K562 (cell line): ENCODE measurements at regions not wholly inside any gene's neighbourhood (a gene's known extent, or its start where the extent isn't known, plus 50 kb on each side); places are given as distances from the start of the nearest gene placed in this dataset.

ENCODE experiments used
- BRD4 ChIP-seq: fragments of 200-600 bp; sonication (generic); IDR thresholded peaks from 2 replicates; pipeline ENCODE4 v1.6.1; 2017; ENCODE audit warnings: inconsistent platforms
- CBFA2T2 ChIP-seq: fragments of 450-650 bp; conservative IDR thresholded peaks from 2 replicates; pipeline ENCODE4 v1.6.1; 2017; ENCODE audit warnings: mild to moderate bottlenecking
- CBX1 ChIP-seq: sonication (generic); IDR thresholded peaks from 2 replicates; pipeline ENCODE4 v1.6.1; 2016; ENCODE audit warnings: antibody characterized with exemption, low read depth, mild to moderate bottlenecking
- CHD2 ChIP-seq: IDR thresholded peaks from 2 replicates; pipeline ENCODE4 v1.6.1; 2011; ENCODE audit warnings: low read depth, low read length
- DACH1 ChIP-seq: fragments of 450-650 bp; IDR thresholded peaks from 2 replicates; pipeline ENCODE4 v1.6.1; 2018; ENCODE audit not compliant: partially characterized antibody
- EGR1 ChIP-seq: fragments of 450-650 bp; conservative IDR thresholded peaks from 2 replicates; pipeline ENCODE4 v1.6.1; 2017; ENCODE audit warnings: mild to moderate bottlenecking
- ETS2 ChIP-seq: IDR thresholded peaks from 2 replicates; pipeline ENCODE4 v1.6.1; 2016; ENCODE audit warnings: borderline replicate concordance, missing genetic modification characterization, mild to moderate bottlenecking, moderate library complexity, missing compliant biosample characterization; ENCODE audit not compliant: poor library complexity, severe bottlenecking
- KAT7 ChIP-seq: sonication (generic); formaldehyde crosslinking; IDR thresholded peaks from 2 replicates; pipeline ENCODE4 v1.8.0; 2022; ENCODE audit warnings: missing genetic modification reagents, mild to moderate bottlenecking, borderline replicate concordance
- LEF1 ChIP-seq: fragments of 450-650 bp; IDR thresholded peaks from 2 replicates; pipeline ENCODE4 v1.6.1; 2016; ENCODE audit warnings: mild to moderate bottlenecking
- MAX ChIP-seq: sonication (generic); formaldehyde crosslinking; IDR thresholded peaks from 2 replicates; pipeline ENCODE4 v1.9.0; 2022; ENCODE audit warnings: mild to moderate bottlenecking, missing genetic modification reagents
- NCOA2 ChIP-seq, 2 experiments: fragments of 450-650 bp; IDR thresholded peaks; 2 replicates each; pipeline ENCODE4 v1.6.1; 2018; ENCODE audit warnings: mild to moderate bottlenecking in 2 of 2, moderate library complexity in 1 of 2; ENCODE audit not compliant: partially characterized antibody in 2 of 2
- NR1H2 ChIP-seq: sonication (generic); formaldehyde crosslinking; IDR thresholded peaks from 2 replicates; pipeline ENCODE4 v1.4.0; 2020; ENCODE audit warnings: mild to moderate bottlenecking, missing genetic modification reagents
- NR2F6 ChIP-seq: fragments of 450-650 bp; formaldehyde crosslinking; IDR thresholded peaks from 2 replicates; pipeline ENCODE4 v1.4.0; 2020; ENCODE audit warnings: mild to moderate bottlenecking
- TAF1 ChIP-seq: IDR thresholded peaks from 2 replicates; pipeline ENCODE4 v1.6.1; 2011; ENCODE audit warnings: mild to moderate bottlenecking, low read length, moderate library complexity; ENCODE audit not compliant: insufficient read depth, control insufficient read depth, severe bottlenecking; ENCODE audit errors: extremely low read depth
- TRIM28 ChIP-seq: fragments of 450-650 bp; IDR thresholded peaks from 2 replicates; pipeline ENCODE4 v1.6.1; 2017
- XRCC4 ChIP-seq: IDR thresholded peaks from one replicate; pipeline ENCODE4 v1.6.1; 2011; ENCODE audit not compliant: insufficient read depth, insufficient read length; ENCODE audit errors: extremely low read depth
- ZBTB12 ChIP-seq: fragments of 250-450 bp; sonication (Bioruptor Pico); IDR thresholded peaks from 2 replicates; pipeline ENCODE4 v1.4.0; 2020
- ZNF395 ChIP-seq: fragments of 200-800 bp; sonication (Bioruptor generic); IDR thresholded peaks from 2 replicates; pipeline ENCODE4 v1.6.1; 2017; ENCODE audit warnings: missing genetic modification characterization, missing compliant biosample characterization
- TF ChIP-seq, protein P1 (sequence below): fragments of 150-350 bp; IDR thresholded peaks from 2 replicates; pipeline ENCODE4 v1.6.1; 2014; ENCODE audit warnings: low read depth, mild to moderate bottlenecking, low read length, borderline replicate concordance
- TF ChIP-seq, protein P2 (sequence below), 3 experiments: fragments of 200-800 bp in 1 of 3; sonication (Bioruptor generic) in 1 of 3; sonication (generic) in 1 of 3; formaldehyde crosslinking in 1 of 3; IDR thresholded peaks; 2 replicates each; pipeline versions ENCODE4 v1.6.1 to v1.8.0; 2016 to 2022; ENCODE audit warnings: mild to moderate bottlenecking in 2 of 3, missing compliant biosample characterization in 2 of 3, missing genetic modification characterization in 2 of 3, missing genetic modification reagents in 1 of 3
- TF ChIP-seq, protein P3 (sequence below): fragments of 250-450 bp; sonication (Bioruptor Pico); IDR thresholded peaks from 2 replicates; pipeline ENCODE4 v1.8.0; 2021; ENCODE audit warnings: moderate library complexity, mild to moderate bottlenecking, inconsistent platforms

DNA sequence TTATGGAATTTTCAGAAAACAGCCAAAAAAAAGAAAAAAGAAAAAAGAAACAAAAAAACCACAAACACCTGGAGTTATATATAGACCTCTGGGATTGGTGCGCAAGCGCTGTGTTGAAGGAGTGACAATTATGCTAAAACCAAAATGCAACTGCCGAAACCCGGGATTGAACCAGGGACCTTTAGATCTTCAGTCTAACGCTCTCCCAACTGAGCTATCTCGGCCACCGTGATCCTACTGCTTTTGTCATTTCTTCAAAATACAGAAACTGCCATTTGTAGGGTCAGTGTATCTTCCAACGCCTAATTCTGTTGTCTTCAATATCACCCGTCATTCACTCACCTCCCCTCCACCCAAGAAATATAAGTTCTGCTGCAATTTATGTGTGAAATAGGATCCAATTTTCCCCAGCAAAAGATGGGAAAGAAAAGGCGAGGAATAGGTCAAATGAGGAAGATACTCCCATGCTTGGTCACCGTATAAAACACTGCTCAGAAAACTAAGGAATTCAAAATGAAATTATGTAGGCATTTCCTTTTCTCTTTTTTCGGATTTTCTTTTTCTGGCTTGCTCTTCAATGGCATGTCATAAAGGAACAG, 116.0 kb downstream of the TRIM27 start (continued):
- TF ChIP-seq, protein P1, sequence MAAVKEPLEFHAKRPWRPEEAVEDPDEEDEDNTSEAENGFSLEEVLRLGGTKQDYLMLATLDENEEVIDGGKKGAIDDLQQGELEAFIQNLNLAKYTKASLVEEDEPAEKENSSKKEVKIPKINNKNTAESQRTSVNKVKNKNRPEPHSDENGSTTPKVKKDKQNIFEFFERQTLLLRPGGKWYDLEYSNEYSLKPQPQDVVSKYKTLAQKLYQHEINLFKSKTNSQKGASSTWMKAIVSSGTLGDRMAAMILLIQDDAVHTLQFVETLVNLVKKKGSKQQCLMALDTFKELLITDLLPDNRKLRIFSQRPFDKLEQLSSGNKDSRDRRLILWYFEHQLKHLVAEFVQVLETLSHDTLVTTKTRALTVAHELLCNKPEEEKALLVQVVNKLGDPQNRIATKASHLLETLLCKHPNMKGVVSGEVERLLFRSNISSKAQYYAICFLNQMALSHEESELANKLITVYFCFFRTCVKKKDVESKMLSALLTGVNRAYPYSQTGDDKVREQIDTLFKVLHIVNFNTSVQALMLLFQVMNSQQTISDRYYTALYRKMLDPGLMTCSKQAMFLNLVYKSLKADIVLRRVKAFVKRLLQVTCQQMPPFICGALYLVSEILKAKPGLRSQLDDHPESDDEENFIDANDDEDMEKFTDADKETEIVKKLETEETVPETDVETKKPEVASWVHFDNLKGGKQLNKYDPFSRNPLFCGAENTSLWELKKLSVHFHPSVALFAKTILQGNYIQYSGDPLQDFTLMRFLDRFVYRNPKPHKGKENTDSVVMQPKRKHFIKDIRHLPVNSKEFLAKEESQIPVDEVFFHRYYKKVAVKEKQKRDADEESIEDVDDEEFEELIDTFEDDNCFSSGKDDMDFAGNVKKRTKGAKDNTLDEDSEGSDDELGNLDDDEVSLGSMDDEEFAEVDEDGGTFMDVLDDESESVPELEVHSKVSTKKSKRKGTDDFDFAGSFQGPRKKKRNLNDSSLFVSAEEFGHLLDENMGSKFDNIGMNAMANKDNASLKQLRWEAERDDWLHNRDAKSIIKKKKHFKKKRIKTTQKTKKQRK: no peak
- TF ChIP-seq ETS2 (tag) (no peak), TRIM28 (no peak), CBFA2T2 (no peak), MAX (CRISPR knock-in tag) (no peak), NR2F6 (CRISPR knock-in tag) (no peak), LEF1 (no peak), CHD2 (no peak), DACH1 (no peak), TAF1 (no peak), NR1H2 (CRISPR knock-in tag) (no peak), CBX1 (no peak; the same call in 1 of the 2 replicates), NCOA2 (IDR thresholded peaks at IDR 0.05; ENCODE audit: partially characterized antibody in 2 of 2) (peak in 1 of 2 experiments; percentile 82), XRCC4 (no peak), ZNF395 (CRISPR knock-in tag) (no peak), ZBTB12 (CRISPR knock-in tag) (no peak), BRD4 (peak; percentile 88), KAT7 (CRISPR knock-in tag) (no peak), EGR1 (no peak; the same call in 1 of the 2 replicates)
- TF ChIP-seq, protein P2, sequence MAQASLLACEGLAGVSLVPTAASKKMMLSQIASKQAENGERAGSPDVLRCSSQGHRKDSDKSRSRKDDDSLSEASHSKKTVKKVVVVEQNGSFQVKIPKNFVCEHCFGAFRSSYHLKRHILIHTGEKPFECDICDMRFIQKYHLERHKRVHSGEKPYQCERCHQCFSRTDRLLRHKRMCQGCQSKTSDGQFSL (CRISPR knock-in tag; IDR thresholded peaks at IDR 0.05): no peak
- TF ChIP-seq, protein P2 (tag; IDR thresholded peaks at IDR 0.05): no peak
- TF ChIP-seq, protein P3, sequence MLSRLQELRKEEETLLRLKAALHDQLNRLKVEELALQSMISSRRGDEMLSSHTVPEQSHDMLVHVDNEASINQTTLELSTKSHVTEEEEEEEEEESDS (CRISPR knock-in tag): no peak
